CD4-positive, alpha-beta T cell treated with Interleukin-10 for 1 hour (primary cell): ENCODE measurements at regions not wholly inside any gene's neighbourhood (a gene's known extent, or its start where the extent isn't known, plus 50 kb on each side); places are given as distances from the start of the nearest gene placed in this dataset.
"Not testable (repeated sequence)": the region's sequence is repeated elsewhere in the genome, so short reads cannot be mapped to it uniquely, and the experiment has no call there.

Experiments used
- DNase-seq: peaks from one replicate; pipeline ENCODE4 v3.0.0-alpha.2; 2020

- DNase-seq: peak; percentile 44
These were observed 100.1 kb downstream of the EIF4E start for GRCh38 chr4:98828801-98829200.

- no peak for DNase-seq
These were observed 101.3 kb downstream of the EIF4E start for GRCh38 chr4:98827661-98828060.

- DNase-seq: no peak
These were observed 106.8 kb downstream of the EIF4E start for GRCh38 chr4:98822144-98822543.

- DNase-seq: not testable (repeated sequence)
These were observed 110.8 kb downstream of the EIF4E start for GRCh38 chr4:98818116-98818515.

- DNase-seq: no peak
These were observed 112.1 kb downstream of the EIF4E start for GRCh38 chr4:98816816-98817215.

GRCh38 chr4:98816386-98816785, 112.5 kb downstream of the EIF4E start:
- DNase-seq: no peak

GRCh38 chr4:98804403-98804802, 124.5 kb downstream of the EIF4E start:
- DNase-seq: no peak

- DNase-seq: no peak
These were observed 125.7 kb downstream of the EIF4E start for GRCh38 chr4:98803251-98803650.

GRCh38 chr4:98802770-98803198, 126.1 kb downstream of the EIF4E start:
- no peak for DNase-seq

- DNase-seq: no peak
These were observed 127.6 kb downstream of the EIF4E start for GRCh38 chr4:98801259-98801725.

- no peak for DNase-seq
These were observed 131.9 kb downstream of the EIF4E start for GRCh38 chr4:98796991-98797390.

GRCh38 chr4:98794565-98795205, 134.2 kb downstream of the EIF4E start:
- no peak for DNase-seq

- no peak for DNase-seq
These were observed 135.2 kb upstream of the TSPAN5 start for GRCh38 chr4:98793658-98794057.

GRCh38 chr4:98786866-98787265, 128.5 kb upstream of the TSPAN5 start:
- no peak for DNase-seq

- DNase-seq: no peak
These were observed 126.7 kb upstream of the TSPAN5 start for GRCh38 chr4:98784947-98785706.

GRCh38 chr4:98781641-98782357, 123.4 kb upstream of the TSPAN5 start:
- DNase-seq: no peak

- DNase-seq: no peak
These were observed 122.5 kb upstream of the TSPAN5 start for GRCh38 chr4:98780926-98781325.

- no peak for DNase-seq
These were observed 120.7 kb upstream of the TSPAN5 start for GRCh38 chr4:98779088-98779487.

- no peak for DNase-seq
These were observed 119.8 kb upstream of the TSPAN5 start for GRCh38 chr4:98778206-98778605.

GRCh38 chr4:98775672-98776071, 117.3 kb upstream of the TSPAN5 start:
- no peak for DNase-seq

GRCh38 chr4:98773638-98774037, 115.2 kb upstream of the TSPAN5 start:
- no peak for DNase-seq

- DNase-seq: no peak
These were observed 113.7 kb upstream of the TSPAN5 start for GRCh38 chr4:98771959-98772632.

GRCh38 chr4:98765771-98766170, 107.4 kb upstream of the TSPAN5 start:
- DNase-seq: no peak
